Neural cell (in vitro differentiated cells): ENCODE measurements at regions not wholly inside any gene's neighbourhood (a gene's known extent, or its start where the extent isn't known, plus 50 kb on each side); places are given as distances from the start of the nearest gene placed in this dataset.

Source experiments
- H2AFZ ChIP-seq: fragments of 200-600, 300-800 bp; sonication (generic), shearing (Covaris generic); 2 replicates; pipeline ENCODE4 v1.6.0; 2014; ENCODE audit warnings: low read depth, mild to moderate bottlenecking, antibody characterized with exemption, low read length, moderate library complexity
- H3F3A ChIP-seq: fragments of 200-600 bp; shearing (Covaris generic); 2 replicates; pipeline ENCODE4 v1.6.1; 2016; ENCODE audit warnings: mild to moderate bottlenecking, moderate library complexity, mixed read lengths, antibody characterized with exemption, low read length; ENCODE audit not compliant: insufficient read depth, poor library complexity, severe bottlenecking
- H3K27ac ChIP-seq: fragments of 200-600, 300-800 bp; sonication (generic), shearing (Covaris generic); 2 replicates; pipeline ENCODE4 v1.5.1; 2014; ENCODE audit warnings: mild to moderate bottlenecking, low read length, moderate library complexity
- H3K27me3 ChIP-seq: fragments of 300-800, 200-600 bp; sonication (generic), shearing (Covaris generic); 2 replicates; pipeline ENCODE4 v1.6.0; 2014; ENCODE audit warnings: mild to moderate bottlenecking, low read depth, low read length, moderate library complexity; ENCODE audit not compliant: insufficient read depth
- H3K36me3 ChIP-seq: fragments of 300-800, 200-600 bp; sonication (generic), shearing (Covaris generic); 2 replicates; pipeline ENCODE4 v1.5.1; 2014; ENCODE audit warnings: mild to moderate bottlenecking, antibody characterized with exemption, low read length, moderate library complexity; ENCODE audit not compliant: insufficient read depth
- H3K4me2 ChIP-seq: fragments of 300-800, 200-600 bp; sonication (generic), shearing (Covaris generic); 2 replicates; pipeline ENCODE4 v1.6.0; 2014; ENCODE audit warnings: mild to moderate bottlenecking, low read length
- H3K4me3 ChIP-seq: fragments of 300-800, 200-600 bp; sonication (generic), shearing (Covaris generic); 2 replicates; pipeline ENCODE4 v1.5.1; 2014; ENCODE audit warnings: mild to moderate bottlenecking, low read length, moderate library complexity
- H3K79me2 ChIP-seq: fragments of 200-600 bp; shearing (Covaris generic); replicated peaks from 2 replicates; pipeline ENCODE4 v1.6.0; 2014; ENCODE audit warnings: mild to moderate bottlenecking, low read length, moderate library complexity; ENCODE audit not compliant: insufficient read depth
- H3K9ac ChIP-seq: fragments of 300-800, 200-600 bp; sonication (generic), shearing (Covaris generic); 2 replicates; pipeline ENCODE4 v1.6.1; 2016; ENCODE audit warnings: mild to moderate bottlenecking, low read length, mixed read lengths
- H3K9me2 ChIP-seq: fragments of 200-600 bp; shearing (Covaris generic); 2 replicates; pipeline ENCODE4 v1.6.1; 2016; ENCODE audit warnings: mild to moderate bottlenecking, low read length, mixed read lengths; ENCODE audit not compliant: insufficient read depth
- H3K9me3 ChIP-seq: fragments of 200-600, 300-800 bp; sonication (generic), shearing (Covaris generic); 2 replicates; pipeline ENCODE4 v1.6.1; 2016; ENCODE audit warnings: mild to moderate bottlenecking, mixed run types, low read length, moderate library complexity, mixed read lengths
- H4K20me1 ChIP-seq: fragments of 200-600 bp; shearing (Covaris generic); 2 replicates; pipeline ENCODE4 v1.6.1; 2016; ENCODE audit warnings: mild to moderate bottlenecking, mixed run types; ENCODE audit not compliant: insufficient read depth
- CTCF ChIP-seq: fragments of 450-650 bp; IDR thresholded peaks from 2 replicates; pipeline ENCODE4 v1.5.1; 2014; ENCODE audit warnings: antibody characterized with exemption, mild to moderate bottlenecking, moderate library complexity; ENCODE audit not compliant: poor library complexity, severe bottlenecking
- EP300 ChIP-seq: fragments of 450-650 bp; conservative IDR thresholded peaks from 2 replicates; pipeline ENCODE4 v1.6.1; 2014; ENCODE audit warnings: antibody characterized with exemption, mild to moderate bottlenecking, moderate library complexity; ENCODE audit not compliant: poor library complexity, severe bottlenecking
- EZH2 ChIP-seq: fragments of 200-600, 300-800 bp; shearing (Covaris generic), sonication (generic); IDR thresholded peaks from 2 replicates; pipeline ENCODE4 v1.6.1; 2014; ENCODE audit warnings: antibody characterized with exemption, low read length, borderline replicate concordance, mild to moderate bottlenecking; ENCODE audit not compliant: insufficient read depth, poor library complexity, severe bottlenecking
- MXI1 ChIP-seq: fragments of 450-650 bp; conservative IDR thresholded peaks from 2 replicates; pipeline ENCODE4 v1.6.1; 2014; ENCODE audit warnings: antibody characterized with exemption, mild to moderate bottlenecking; ENCODE audit not compliant: poor library complexity, severe bottlenecking
- POLR2AphosphoS5 ChIP-seq: IDR thresholded peaks from 2 replicates; pipeline ENCODE4 v1.6.1; 2012
- RAD21 ChIP-seq: fragments of 450-650 bp; conservative IDR thresholded peaks from 2 replicates; pipeline ENCODE4 v1.6.1; 2014; ENCODE audit warnings: antibody characterized with exemption, mild to moderate bottlenecking, moderate library complexity
- REST ChIP-seq: IDR thresholded peaks from 2 replicates; pipeline ENCODE4 v1.6.1; 2012; ENCODE audit warnings: borderline replicate concordance
- SMC3 ChIP-seq: fragments of 450-650 bp; conservative IDR thresholded peaks from 2 replicates; pipeline ENCODE4 v1.6.1; 2014; ENCODE audit warnings: antibody characterized with exemption, mild to moderate bottlenecking, moderate library complexity; ENCODE audit not compliant: poor library complexity
- TAF1 ChIP-seq: IDR thresholded peaks from 2 replicates; pipeline ENCODE4 v1.6.1; 2012; ENCODE audit warnings: low read depth

DNA sequence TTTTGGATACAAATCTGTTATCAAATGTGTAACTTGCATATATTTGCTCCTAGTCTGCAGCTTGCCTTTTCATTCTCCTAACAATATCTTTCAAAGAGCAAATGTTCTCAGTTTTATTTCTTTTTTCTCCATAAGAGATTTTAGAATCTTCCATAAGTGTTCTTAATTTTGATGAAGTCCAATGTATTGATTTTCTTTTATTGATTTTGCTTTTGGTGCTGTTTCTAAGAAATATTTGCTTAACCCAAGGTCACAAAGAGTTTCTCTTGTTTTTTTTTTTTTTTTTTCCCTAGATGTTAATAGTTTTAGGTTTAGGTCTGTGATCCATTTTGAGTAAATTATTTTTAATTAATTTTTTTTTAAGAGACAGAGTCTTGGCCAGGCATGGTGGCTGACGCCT lies 75.8 kb upstream of the SPRED2 start:
- TF ChIP-seq RAD21 (no peak), EP300 (no peak), SMC3 (no peak), POLR2AphosphoS5 (no peak), CTCF (no peak), MXI1 (no peak), REST (no peak), EZH2 (no peak), TAF1 (no peak)
- Histone ChIP-seq H3K27ac (no peak overlapping the region), H3K79me2 (no peaks in the 10 kb centered on the region), H3K9me3 (no peaks in the 10 kb centered on the region), H3K27me3 (no peaks in the 10 kb centered on the region), H3K9me2 (no peaks in the 10 kb centered on the region), H3K9ac (no peak overlapping the region), H2AFZ (no peak overlapping the region), H3K4me2 (no peak overlapping the region), H3K4me3 (no peak overlapping the region), H3K36me3 (no peaks in the 10 kb centered on the region), H4K20me1 (no peaks in the 10 kb centered on the region), H3F3A (no peaks in the 10 kb centered on the region)

GRCh38 chr2:65507102-65508069 lies 75.0 kb upstream of the SPRED2 start:
- Histone ChIP-seq H2AFZ (no peak overlapping the region), H3K36me3 (no peaks in the 10 kb centered on the region), H3K27me3 (no peaks in the 10 kb centered on the region), H3K9me3 (no peaks in the 10 kb centered on the region), H3K9me2 (no peaks in the 10 kb centered on the region), H4K20me1 (no peaks in the 10 kb centered on the region), H3K4me3 (no peak overlapping the region), H3K27ac (no peak overlapping the region), H3K4me2 (no peak overlapping the region), H3F3A (no peaks in the 10 kb centered on the region), H3K9ac (no peak overlapping the region), H3K79me2 (no peaks in the 10 kb centered on the region)
- TF ChIP-seq EZH2 (no peak), EP300 (no peak), SMC3 (no peak), TAF1 (no peak), REST (no peak), MXI1 (no peak), POLR2AphosphoS5 (no peak), RAD21 (no peak), CTCF (no peak)
